NCI-H82 treated with DMSO at 0.1 percent for 48 hours (cell line): ENCODE measurements at regions not wholly inside any gene's neighbourhood (a gene's known extent, or its start where the extent isn't known, plus 50 kb on each side); places are given as distances from the start of the nearest gene placed in this dataset.

Source experiments
- DNase-seq: peaks from one replicate; lab custom pipeline; 2025; ENCODE audit not compliant: unreplicated experiment; lab: John Stamatoyannopoulos, UW

DNA sequence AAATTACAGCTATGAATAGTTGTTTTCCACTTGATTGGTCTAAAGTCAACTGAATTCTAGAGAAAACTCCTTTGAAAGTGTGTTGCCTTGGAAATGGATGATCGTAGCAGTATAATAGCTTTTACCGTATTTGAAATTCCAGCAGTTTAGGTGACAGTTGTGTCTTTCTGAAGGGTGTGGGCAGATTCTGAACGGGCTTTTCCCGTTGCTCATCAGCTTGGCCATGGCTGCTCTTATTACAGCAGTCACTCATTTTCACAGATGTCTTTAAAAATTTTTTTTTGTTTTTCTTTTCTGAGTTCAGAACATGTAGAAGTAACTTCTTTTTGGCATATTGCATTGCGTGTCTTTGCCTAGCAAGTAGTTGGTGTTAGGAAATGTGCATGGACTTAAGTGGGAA is 69.6 kb upstream of the SLC4A4 start:
- DNase-seq, result no peak

DNA sequence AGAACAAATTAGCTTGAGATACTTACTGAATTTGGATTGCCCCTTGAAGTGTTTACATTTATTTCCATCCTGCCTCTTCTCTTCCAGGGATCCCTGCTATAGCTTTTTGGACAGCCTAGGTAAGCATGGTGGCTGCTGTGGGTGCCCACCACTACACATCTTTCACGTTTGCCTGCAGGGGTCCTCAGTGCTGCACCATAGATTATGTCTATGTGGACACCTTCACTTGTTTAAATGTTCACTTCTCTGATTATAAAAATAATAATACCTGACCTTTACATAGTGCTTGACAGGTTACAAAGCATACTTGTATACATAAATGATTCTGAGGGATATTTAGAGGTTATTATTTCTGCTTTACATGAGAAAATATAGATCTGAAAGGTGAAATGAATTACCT is 67.9 kb upstream of the SLC4A4 start:
- no peak for DNase-seq

DNA sequence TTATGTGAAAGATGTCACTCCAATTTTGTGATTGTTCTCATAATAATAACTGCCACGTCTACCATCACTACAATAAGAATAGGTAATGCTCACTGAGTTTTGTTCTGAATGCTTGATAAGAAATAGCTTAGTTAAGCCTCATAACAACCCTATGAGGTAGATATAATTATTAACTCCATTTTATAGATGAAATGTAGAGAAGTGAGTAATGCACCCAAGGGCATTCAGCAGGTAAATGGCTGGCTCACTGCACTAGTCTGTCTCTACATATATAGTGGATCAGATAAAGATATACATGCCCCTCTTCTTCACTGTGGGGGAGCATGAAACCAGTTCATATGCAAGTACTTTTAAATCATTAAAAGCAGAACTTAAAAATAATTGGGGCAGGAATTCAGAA is 65.8 kb upstream of the SLC4A4 start:
- no peak for DNase-seq

DNA sequence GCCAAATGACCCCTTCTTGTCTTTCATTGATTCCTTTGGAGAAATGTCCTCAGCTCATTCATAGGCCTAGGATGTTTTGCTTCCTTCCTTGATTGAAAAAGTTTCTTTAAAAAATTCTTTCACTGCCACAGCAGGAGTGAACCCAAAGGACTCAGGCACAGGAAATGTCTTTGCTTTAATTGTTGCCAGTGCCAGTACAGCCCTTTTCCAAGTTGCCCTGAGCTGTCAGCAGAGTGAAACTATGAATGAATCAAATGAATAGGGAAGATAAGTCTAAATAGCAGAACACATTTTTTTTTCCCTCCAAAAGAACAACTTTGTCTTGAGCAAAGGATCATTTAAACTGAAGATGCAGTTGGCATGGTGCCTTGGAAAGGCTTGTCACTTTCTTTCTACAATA is 63.8 kb upstream of the SLC4A4 start:
- no peak for DNase-seq

DNA sequence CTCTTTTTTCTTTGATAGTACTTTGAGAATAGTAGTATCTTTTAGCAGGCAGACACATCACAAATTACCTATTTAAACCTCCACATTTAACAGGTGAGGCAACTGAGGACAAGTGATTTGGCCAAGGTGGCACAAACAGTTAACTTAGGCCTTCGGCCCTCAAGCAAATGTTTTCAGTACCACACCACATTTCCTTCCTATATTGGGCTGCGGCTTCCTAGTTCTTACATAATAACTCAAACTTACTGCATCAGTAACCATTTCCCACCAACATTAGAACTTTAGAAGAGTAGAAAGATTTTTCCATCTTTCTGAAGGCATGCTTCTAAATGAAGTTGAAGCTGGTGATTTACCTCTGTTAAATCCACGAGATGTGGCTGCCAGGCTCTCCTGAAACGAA is 63.2 kb upstream of the SLC4A4 start:
- DNase-seq, result no peak

DNA sequence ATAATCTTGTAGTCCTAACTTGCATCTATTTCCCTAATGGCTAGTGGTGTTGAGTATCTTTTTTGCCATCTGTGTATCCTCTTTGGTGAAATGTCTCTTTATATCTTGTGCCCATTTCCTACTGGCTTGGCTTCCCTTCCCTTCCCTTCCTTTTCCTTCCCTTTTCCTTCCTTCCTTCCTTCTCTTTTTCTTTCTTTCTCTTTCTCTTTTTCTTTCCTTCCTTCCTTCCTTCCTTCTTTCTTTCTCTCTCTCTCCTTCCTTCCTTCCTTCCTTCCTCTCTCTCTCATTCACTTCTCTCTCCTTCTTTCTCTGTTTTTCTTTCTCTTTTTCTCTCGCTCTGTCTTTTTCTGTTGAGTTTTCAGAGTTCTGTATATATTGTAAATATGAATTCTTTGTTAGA is 61.5 kb upstream of the SLC4A4 start:
- DNase-seq, result no peak

DNA sequence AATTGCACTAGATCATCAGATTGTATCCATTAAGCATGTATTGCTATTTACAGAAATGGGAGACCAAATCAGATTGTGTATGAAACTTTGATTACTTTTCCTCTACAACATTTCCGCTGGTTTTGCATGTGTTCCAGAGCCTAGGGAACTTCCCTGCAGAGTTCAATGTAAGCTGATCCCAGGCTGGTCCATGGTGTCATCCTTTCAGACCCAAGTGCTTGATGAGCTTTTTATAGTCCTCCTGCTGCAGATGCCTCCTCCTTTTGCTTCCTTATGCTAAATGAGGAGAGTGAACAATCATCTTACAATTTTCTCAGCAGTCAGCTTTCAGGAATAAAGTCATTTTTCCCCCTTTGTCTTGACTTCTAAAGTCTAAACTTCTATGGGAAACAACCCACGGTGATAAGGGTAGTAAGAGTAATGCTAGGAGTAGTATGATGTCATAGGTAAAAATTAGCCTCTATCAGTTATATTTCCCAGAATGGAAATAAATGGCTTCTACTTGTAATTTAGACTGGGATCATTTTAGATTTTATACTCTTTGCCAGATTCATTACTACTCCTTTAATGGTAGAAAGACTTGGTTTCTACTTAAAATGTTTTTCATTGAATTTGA is 55.1 kb upstream of the SLC4A4 start:
- no peak for DNase-seq

DNA sequence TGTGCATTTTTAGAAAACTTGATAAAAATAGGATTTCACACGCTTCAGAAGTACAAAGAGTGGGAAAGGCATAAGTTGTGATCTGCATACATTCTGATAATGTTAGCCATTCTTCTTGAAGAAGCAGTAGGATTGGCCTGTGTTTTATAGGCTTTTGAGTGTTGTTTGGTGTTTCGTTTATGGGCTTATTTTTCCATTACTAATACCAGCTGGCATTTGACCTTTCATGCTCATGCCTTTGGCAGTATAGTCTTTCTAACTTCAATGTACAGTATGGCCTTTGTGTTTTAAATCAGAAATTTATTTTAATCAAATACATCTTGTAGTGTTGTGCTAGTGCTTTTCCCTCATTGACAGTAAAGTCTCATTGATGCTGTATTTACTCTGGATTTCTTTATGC is 51.5 kb upstream of the SLC4A4 start:
- DNase-seq, result no peak

DNA sequence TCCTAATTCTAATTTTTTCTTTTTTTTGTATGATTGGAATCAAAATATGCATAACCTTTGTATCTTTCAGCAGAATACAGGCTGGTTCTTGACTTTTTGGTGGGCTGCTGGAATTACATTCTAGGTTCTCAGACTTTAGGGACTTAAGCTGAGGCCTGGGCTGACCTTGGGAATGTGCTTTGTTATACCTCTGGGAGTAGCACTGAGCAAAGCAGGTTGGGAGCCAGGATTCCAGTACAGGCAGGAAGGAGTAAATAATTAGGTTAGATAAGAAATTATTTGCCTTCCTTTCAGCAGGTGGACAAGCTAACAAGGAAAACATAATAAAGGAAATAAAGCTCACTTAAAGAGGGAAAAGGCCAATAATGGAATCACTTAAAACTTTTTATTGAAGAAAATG is 49.9 kb upstream of the SLC4A4 start:
- DNase-seq, result no peak
